ENCODE measurements at regions not wholly inside any gene's neighbourhood (a gene's known extent, or its start where the extent isn't known, plus 50 kb on each side); places are given as distances from the start of the nearest gene placed in this dataset.

DNA sequence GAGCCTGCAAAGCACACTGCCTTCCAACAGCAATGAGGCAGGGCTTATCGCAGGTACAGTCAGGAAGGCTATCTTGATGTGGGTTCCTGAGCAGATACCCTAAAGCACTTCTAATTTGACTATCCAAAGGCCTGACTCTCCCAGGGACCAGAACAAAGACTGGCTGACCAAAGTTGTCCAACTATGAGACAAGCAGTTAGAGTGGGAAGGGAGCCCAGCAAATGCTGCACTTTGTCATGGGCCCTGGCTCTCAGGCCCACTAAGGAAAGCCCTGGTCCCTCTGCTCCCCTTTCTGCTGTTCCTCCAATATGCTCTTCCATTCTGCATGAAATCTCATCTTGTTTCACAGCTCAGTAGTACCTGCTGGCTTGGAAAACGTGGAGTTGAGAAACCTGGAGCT, 391.0 kb downstream of the RAB28 start:
- TF ChIP-seq, protein P1, sequence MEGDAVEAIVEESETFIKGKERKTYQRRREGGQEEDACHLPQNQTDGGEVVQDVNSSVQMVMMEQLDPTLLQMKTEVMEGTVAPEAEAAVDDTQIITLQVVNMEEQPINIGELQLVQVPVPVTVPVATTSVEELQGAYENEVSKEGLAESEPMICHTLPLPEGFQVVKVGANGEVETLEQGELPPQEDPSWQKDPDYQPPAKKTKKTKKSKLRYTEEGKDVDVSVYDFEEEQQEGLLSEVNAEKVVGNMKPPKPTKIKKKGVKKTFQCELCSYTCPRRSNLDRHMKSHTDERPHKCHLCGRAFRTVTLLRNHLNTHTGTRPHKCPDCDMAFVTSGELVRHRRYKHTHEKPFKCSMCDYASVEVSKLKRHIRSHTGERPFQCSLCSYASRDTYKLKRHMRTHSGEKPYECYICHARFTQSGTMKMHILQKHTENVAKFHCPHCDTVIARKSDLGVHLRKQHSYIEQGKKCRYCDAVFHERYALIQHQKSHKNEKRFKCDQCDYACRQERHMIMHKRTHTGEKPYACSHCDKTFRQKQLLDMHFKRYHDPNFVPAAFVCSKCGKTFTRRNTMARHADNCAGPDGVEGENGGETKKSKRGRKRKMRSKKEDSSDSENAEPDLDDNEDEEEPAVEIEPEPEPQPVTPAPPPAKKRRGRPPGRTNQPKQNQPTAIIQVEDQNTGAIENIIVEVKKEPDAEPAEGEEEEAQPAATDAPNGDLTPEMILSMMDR (IDR thresholded peaks at IDR 0.05), result no peak
- TF ChIP-seq EP300 (IDR thresholded peaks at IDR 0.05), result no peak

Data from tibial nerve (tissue), 4 donors.